ENCODE measurements at regions not wholly inside any gene's neighbourhood (a gene's known extent, or its start where the extent isn't known, plus 50 kb on each side); places are given as distances from the start of the nearest gene placed in this dataset.
"Not testable (repeated sequence)": the region's sequence is repeated elsewhere in the genome, so short reads cannot be mapped to it uniquely, and the experiment has no call there.

GRCh38 chr13:42398533-42398932, 126.6 kb downstream of the AKAP11 start:
- DNase-seq (ENCODE audit: low read depth, low spot score) = no peak

GRCh38 chr13:42400188-42400833, 128.4 kb downstream of the AKAP11 start:
- no peak for DNase-seq (ENCODE audit: low read depth, low spot score)

GRCh38 chr13:42401376-42401775, 129.4 kb downstream of the AKAP11 start:
- no peak for DNase-seq (ENCODE audit: low read depth, low spot score)

- no peak for DNase-seq (ENCODE audit: low read depth, low spot score)
These were observed 133.9 kb downstream of the AKAP11 start for GRCh38 chr13:42405665-42406390.

- no peak for DNase-seq (ENCODE audit: low read depth, low spot score)
These were observed 137.1 kb downstream of the AKAP11 start for GRCh38 chr13:42409075-42409474.

- no peak for DNase-seq (ENCODE audit: low read depth, low spot score)
These were observed 137.6 kb downstream of the AKAP11 start for GRCh38 chr13:42409551-42409950.

- no peak for DNase-seq (ENCODE audit: low read depth, low spot score)
These were observed 141.0 kb downstream of the AKAP11 start for GRCh38 chr13:42412812-42413483.

GRCh38 chr13:42413484-42413815, 141.5 kb downstream of the AKAP11 start:
- DNase-seq (ENCODE audit: low read depth, low spot score) = no peak

GRCh38 chr13:42417626-42418025, 145.7 kb downstream of the AKAP11 start:
- no peak for DNase-seq (ENCODE audit: low read depth, low spot score)

- no peak for DNase-seq (ENCODE audit: low read depth, low spot score)
These were observed 146.2 kb downstream of the AKAP11 start for GRCh38 chr13:42418184-42418583.

- no peak for DNase-seq (ENCODE audit: low read depth, low spot score)
These were observed 148.4 kb downstream of the AKAP11 start for GRCh38 chr13:42420304-42420703.

- DNase-seq (ENCODE audit: low read depth, low spot score) = no peak
These were observed 150.7 kb downstream of the AKAP11 start for GRCh38 chr13:42422681-42423080.

- no peak for DNase-seq (ENCODE audit: low read depth, low spot score)
These were observed 149.8 kb upstream of the TNFSF11 start for GRCh38 chr13:42424182-42424581.

GRCh38 chr13:42445354-42445753, 128.6 kb upstream of the TNFSF11 start:
- DNase-seq (ENCODE audit: low read depth, low spot score) = no peak

- DNase-seq (ENCODE audit: low read depth, low spot score) = not testable (repeated sequence)
These were observed 127.4 kb upstream of the TNFSF11 start for GRCh38 chr13:42446597-42446996.

GRCh38 chr13:42453091-42453645, 120.8 kb upstream of the TNFSF11 start:
- DNase-seq (ENCODE audit: low read depth, low spot score) = no peak

GRCh38 chr13:42454749-42455148, 119.2 kb upstream of the TNFSF11 start:
- DNase-seq (ENCODE audit: low read depth, low spot score) = no peak

GRCh38 chr13:42458193-42458592, 115.8 kb upstream of the TNFSF11 start:
- no peak for DNase-seq (ENCODE audit: low read depth, low spot score)

GRCh38 chr13:42466123-42466522, 107.8 kb upstream of the TNFSF11 start:
- no peak for DNase-seq (ENCODE audit: low read depth, low spot score)

GRCh38 chr13:42466609-42467008, 107.3 kb upstream of the TNFSF11 start:
- DNase-seq (ENCODE audit: low read depth, low spot score) = no peak

GRCh38 chr13:42474954-42475353, 99.0 kb upstream of the TNFSF11 start:
- peak; percentile 92 for DNase-seq (ENCODE audit: low read depth, low spot score)

GRCh38 chr13:42477596-42478190, 96.3 kb upstream of the TNFSF11 start:
- no peak for DNase-seq (ENCODE audit: low read depth, low spot score)
